DND-41 (cell line): ENCODE measurements at regions not wholly inside any gene's neighbourhood (a gene's known extent, or its start where the extent isn't known, plus 50 kb on each side); places are given as distances from the start of the nearest gene placed in this dataset.
"Not testable (repeated sequence)": the region's sequence is repeated elsewhere in the genome, so short reads cannot be mapped to it uniquely, and the experiment has no call there.

Source experiments
- ATAC-seq: fragments of 200-7000 bp; cut with Tn5 transposase; 3 replicates; pipeline ENCODE4 v1.9.1; 2021; ENCODE audit warnings: low read depth; ENCODE audit not compliant: insufficient read depth
- DNase-seq: peaks from one replicate; pipeline ENCODE4 v3.0.0-alpha.2; 2020
- H2AFZ ChIP-seq: 2 replicates; pipeline ENCODE4 v1.6.0; 2012; ENCODE audit warnings: low read depth, low read length
- H3K27ac ChIP-seq: 2 replicates; pipeline ENCODE4 v1.5.1; 2012; ENCODE audit warnings: low read length, inconsistent platforms
- H3K27me3 ChIP-seq: fragments of 200-600 bp; sonication (generic); 2 replicates; pipeline ENCODE4 v1.6.0; 2012; ENCODE audit warnings: low read length, mild to moderate bottlenecking, inconsistent platforms; ENCODE audit not compliant: insufficient read depth, poor library complexity
- H3K36me3 ChIP-seq: 2 replicates; pipeline ENCODE4 v1.5.1; 2012; ENCODE audit warnings: low read length, inconsistent platforms; ENCODE audit not compliant: insufficient read depth
- H3K4me1 ChIP-seq: 2 replicates; pipeline ENCODE4 v1.5.1; 2012; ENCODE audit warnings: mild to moderate bottlenecking, low read length; ENCODE audit not compliant: insufficient read depth
- H3K4me2 ChIP-seq: 2 replicates; pipeline ENCODE4 v1.6.0; 2012; ENCODE audit warnings: mild to moderate bottlenecking, moderate library complexity, low read length, inconsistent platforms; ENCODE audit not compliant: insufficient read depth
- H3K4me3 ChIP-seq, 2 experiments: fragments of 200-600 bp in 1 of 2; shearing (Covaris generic) in 1 of 2; 2 replicates each; pipeline ENCODE4 v1.5.1; 2012 to 2016; ENCODE audit warnings: inconsistent platforms in 2 of 2, low read length in 2 of 2, mild to moderate bottlenecking in 2 of 2, low read depth in 1 of 2, moderate library complexity in 1 of 2
- H3K79me2 ChIP-seq: 2 replicates; pipeline ENCODE4 v1.6.0; 2012; ENCODE audit warnings: low read length, inconsistent platforms; ENCODE audit not compliant: insufficient read depth
- H3K9ac ChIP-seq: 2 replicates; pipeline ENCODE4 v1.6.0; 2012; ENCODE audit warnings: low read depth, mild to moderate bottlenecking, inconsistent platforms, low read length, moderate library complexity
- H3K9me3 ChIP-seq: 2 replicates; pipeline ENCODE4 v1.5.1; 2012; ENCODE audit warnings: low read length, moderate library complexity, mild to moderate bottlenecking, inconsistent platforms; ENCODE audit not compliant: insufficient read depth, severe bottlenecking
- H4K20me1 ChIP-seq: 2 replicates; pipeline ENCODE4 v1.6.0; 2012; ENCODE audit warnings: low read length; ENCODE audit not compliant: insufficient read depth
- CTCF ChIP-seq: IDR thresholded peaks from 2 replicates; pipeline ENCODE4 v1.5.1; 2012; ENCODE audit warnings: borderline replicate concordance, low read length, moderate library complexity, mild to moderate bottlenecking; ENCODE audit not compliant: poor library complexity, severe bottlenecking; ENCODE audit errors: extremely low read depth
- EZH2 ChIP-seq: IDR thresholded peaks from 3 replicates; pipeline ENCODE4 v1.6.1; 2012; ENCODE audit warnings: borderline replicate concordance, low read depth, mild to moderate bottlenecking, moderate library complexity, low read length, inconsistent platforms; ENCODE audit not compliant: severe bottlenecking

- Histone ChIP-seq H3K27me3 (no peaks in the 10 kb centered on the region), H3K27ac (no peak overlapping the region)
These were observed 1707.8 kb downstream of the GRIK2 start for GRCh38 chr6:103101267-103101666.

DNA sequence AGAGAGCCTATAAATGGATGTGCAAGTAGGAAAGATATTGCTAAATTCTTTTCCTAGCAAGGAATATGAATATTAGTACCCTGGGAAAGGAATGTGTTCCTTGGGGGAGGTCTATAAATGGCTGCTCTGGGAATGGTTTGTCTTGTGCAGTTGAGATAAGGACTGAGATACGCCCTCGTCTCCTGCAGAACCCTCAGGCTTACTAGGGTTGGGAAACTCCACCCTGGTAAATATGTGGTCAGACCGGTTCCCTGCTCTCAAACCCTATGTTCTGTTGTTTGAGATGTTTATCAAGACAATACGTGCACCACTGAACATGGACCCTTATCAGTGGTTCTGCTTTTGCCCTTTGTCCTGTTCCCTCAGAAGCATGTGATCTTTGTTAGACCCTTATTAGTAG is 1698.9 kb downstream of the GRIK2 start:
- H3K27ac ChIP-seq, H3K9me3 ChIP-seq, H3K4me2 ChIP-seq, DNase-seq, H3K4me3 ChIP-seq, H4K20me1 ChIP-seq, ATAC-seq, H3K9ac ChIP-seq, H3K36me3 ChIP-seq, H3K27me3 ChIP-seq, H2AFZ ChIP-seq, H3K79me2 ChIP-seq, H3K4me1 ChIP-seq: not testable (repeated sequence)

More at GRCh38 chr6:103101267-103101666, 1707.8 kb downstream of the GRIK2 start:
- TF ChIP-seq CTCF (no peak), EZH2 (no peak)
- Histone ChIP-seq H3K4me2 (no peak overlapping the region), H3K9ac (no peak overlapping the region), H4K20me1 (no peaks in the 10 kb centered on the region), H3K79me2 (no peaks in the 10 kb centered on the region), H3K36me3 (no peaks in the 10 kb centered on the region), H3K4me3 (no peak overlapping the region), H2AFZ (no peak overlapping the region), H3K4me1 (no peaks in the 10 kb centered on the region), H3K9me3 (no peaks in the 10 kb centered on the region)
- ATAC-seq: no peak
- DNase-seq: no peak

DNA sequence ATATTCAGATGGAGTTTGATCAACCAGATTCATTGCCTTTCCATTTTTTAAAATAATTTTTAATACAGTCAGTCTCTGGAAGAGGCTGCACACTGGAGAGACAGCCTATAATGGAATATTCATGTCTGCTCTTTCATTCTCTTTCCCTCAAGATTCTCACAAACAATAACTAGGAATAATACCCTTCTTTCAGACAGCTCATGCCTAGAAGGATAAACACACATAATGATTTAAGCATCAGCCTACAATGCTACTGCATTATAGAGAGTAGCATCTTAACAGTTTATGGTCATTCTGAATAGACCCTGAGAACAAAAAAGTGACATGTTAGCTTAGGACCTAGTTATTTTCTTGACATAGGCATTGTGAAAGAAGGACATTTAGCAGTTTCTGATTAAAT is 1692.3 kb downstream of the GRIK2 start:
- no peak overlapping the region for H3K9ac ChIP-seq

DNA sequence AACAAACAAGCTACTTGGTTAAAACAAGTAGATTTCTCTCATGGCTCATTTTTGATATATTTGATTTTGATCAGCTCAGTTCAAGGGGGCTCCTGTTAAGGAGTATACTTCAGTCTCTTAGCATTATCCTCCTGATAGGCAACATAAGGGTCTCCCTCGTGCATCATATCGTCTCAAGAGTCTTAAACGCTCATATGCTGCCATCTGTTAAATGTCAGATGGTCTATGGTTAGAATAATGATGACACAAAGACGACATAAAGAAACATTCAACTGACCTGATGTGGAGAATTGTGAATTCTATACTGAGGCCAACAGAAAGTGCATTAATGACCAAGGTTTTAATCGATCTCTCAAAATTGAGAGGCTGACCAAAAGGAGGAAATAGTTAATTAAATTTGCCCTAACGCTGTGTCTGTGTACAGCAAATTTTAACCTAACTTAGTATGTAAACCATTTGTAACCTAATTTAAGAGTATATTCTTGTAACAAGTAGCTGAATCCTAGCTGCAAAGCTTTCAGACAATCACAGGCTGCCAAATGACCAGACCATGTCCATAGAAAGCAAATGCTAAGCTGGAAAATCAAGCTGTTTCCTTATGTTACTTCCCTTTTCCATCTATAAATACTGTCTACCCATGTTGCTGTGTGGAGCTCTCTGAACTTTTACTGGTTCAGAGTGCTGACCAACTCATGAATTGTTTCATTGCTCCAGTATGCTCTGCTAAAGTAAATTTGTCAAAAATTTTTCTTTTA is 1688.5 kb downstream of the GRIK2 start:
- no peaks in the 10 kb centered on the region for H3K36me3 ChIP-seq
- no peak overlapping the region for H3K4me2 ChIP-seq
- ATAC-seq: no peak
- no peak overlapping the region for H3K9ac ChIP-seq
- H3K4me1 ChIP-seq: no peaks in the 10 kb centered on the region
- no peaks in the 10 kb centered on the region for H3K79me2 ChIP-seq
- no peak overlapping the region for H2AFZ ChIP-seq
- H4K20me1 ChIP-seq: no peaks in the 10 kb centered on the region
- no peak overlapping the region for H3K4me3 ChIP-seq
- no peak overlapping the region for H3K27ac ChIP-seq
- H3K27me3 ChIP-seq: no peaks in the 10 kb centered on the region
- no peaks in the 10 kb centered on the region for H3K9me3 ChIP-seq
- no peak for DNase-seq
- no peak for TF ChIP-seq EZH2
- TF ChIP-seq CTCF: no peak

More for the DNA sequence above, 1692.3 kb downstream of the GRIK2 start:
- DNase-seq (no peak), ATAC-seq (no peak)
- H4K20me1 ChIP-seq: no peaks in the 10 kb centered on the region
- no peaks in the 10 kb centered on the region for H3K9me3 ChIP-seq
- no peak overlapping the region for H2AFZ ChIP-seq
- H3K27me3 ChIP-seq: no peaks in the 10 kb centered on the region
- no peaks in the 10 kb centered on the region for H3K36me3 ChIP-seq
- no peak overlapping the region for H3K27ac ChIP-seq
- H3K4me3 ChIP-seq: no peak overlapping the region
- H3K4me1 ChIP-seq: no peaks in the 10 kb centered on the region
- H3K79me2 ChIP-seq: no peaks in the 10 kb centered on the region
- TF ChIP-seq EZH2 (no peak), CTCF (no peak)
- no peak overlapping the region for H3K4me2 ChIP-seq
